NCI-H187 (cell line): ENCODE measurements at regions not wholly inside any gene's neighbourhood (a gene's known extent, or its start where the extent isn't known, plus 50 kb on each side); places are given as distances from the start of the nearest gene placed in this dataset.
"Not testable (repeated sequence)": the region's sequence is repeated elsewhere in the genome, so short reads cannot be mapped to it uniquely, and the experiment has no call there.

ENCODE experiments used
- DNase-seq, 2 experiments: peaks; one replicate each; lab custom pipeline; 2025; lab: John Stamatoyannopoulos, UW

GRCh38 chr9:82382887-82383616 is 394.5 kb downstream of the SPATA31D1 start:
- DNase-seq: no peak

GRCh38 chr9:82385633-82386032 is 397.1 kb downstream of the SPATA31D1 start:
- DNase-seq: no peak

DNA sequence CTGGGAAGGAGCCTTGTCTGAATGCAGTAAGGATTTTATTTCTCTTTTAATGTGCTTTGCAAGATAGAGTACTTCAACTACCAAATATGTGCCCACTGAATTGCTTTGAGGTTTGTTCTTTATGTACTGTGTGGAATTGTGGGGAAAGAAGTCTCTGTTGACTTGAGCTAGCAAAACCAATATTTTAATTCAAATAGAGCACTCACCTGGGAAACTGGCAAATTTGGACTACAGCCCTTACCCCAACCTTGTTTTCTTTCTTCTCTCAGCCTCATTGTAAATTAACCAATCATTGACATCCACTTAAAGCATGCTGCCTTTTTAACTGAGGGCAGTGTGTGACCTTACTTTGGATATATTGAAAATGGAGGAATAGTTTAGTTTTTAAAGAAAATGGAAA is 409.0 kb downstream of the SPATA31D1 start:
- no peak for DNase-seq

GRCh38 chr9:82404196-82404870 is 415.8 kb downstream of the SPATA31D1 start:
- DNase-seq: no peak

DNA sequence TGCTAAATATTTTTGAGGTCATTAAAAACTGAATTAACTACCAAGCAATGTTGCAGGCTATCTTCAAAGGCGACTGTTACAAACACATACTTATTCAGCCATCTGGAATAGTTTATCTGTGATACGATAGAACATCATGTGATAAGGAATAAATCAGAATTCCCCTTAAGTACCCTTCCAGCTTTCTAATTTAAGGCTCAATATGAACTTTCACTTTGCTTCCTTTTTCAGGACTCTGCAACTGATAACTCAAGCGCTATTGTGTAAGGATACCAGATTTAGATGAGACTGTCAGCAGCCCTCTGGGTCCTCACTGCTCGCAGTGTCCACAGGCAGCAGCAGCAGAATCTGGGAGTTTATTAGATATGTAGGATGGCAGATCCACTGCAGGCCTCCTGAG is 416.3 kb downstream of the SPATA31D1 start:
- DNase-seq: no peak

- no peak for DNase-seq
These were observed 418.0 kb downstream of the SPATA31D1 start for GRCh38 chr9:82406456-82407085.

GRCh38 chr9:82410306-82410705 is 421.7 kb downstream of the SPATA31D1 start:
- no peak for DNase-seq

GRCh38 chr9:82410866-82411265 is 422.3 kb downstream of the SPATA31D1 start:
- DNase-seq: no peak

DNA sequence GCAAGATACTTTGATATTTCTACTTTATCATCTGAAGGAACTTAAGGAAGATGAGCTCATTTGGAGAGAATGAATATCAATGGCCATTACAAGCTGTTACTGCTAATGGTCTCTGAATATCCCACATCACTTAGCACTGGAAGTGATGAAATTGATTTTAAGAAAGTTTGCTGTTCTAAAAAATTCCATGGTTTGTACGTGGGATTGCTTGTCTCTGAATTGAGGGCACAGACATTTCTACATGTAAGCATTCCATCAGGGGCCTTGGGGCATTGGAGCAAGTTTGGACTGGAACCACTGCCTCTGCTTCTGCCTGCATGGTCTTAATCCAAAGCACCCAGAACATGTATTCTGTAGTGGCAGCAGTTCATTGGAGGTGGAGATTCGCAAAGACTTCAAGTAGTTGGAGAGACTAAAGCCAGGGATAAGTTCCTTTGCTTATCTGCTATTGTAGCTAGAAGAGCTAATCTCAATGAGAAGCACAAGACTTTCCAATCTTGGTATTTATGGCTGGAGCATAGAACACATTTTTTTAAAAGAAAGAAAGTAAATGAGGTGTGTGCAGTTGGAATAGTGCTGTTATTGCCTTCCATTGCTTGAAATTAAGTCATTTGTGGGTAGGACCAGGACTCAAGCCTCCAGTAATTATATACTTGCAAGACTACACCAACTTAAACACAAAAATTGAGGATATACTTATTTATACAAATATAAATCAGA is 424.2 kb downstream of the SPATA31D1 start:
- DNase-seq: no peak

- DNase-seq: no peak
These were observed 428.9 kb downstream of the SPATA31D1 start for GRCh38 chr9:82417501-82417900.

GRCh38 chr9:82418334-82418733 is 429.8 kb downstream of the SPATA31D1 start:
- no peak for DNase-seq

GRCh38 chr9:82419696-82420486 is 431.3 kb downstream of the SPATA31D1 start:
- DNase-seq: no peak

DNA sequence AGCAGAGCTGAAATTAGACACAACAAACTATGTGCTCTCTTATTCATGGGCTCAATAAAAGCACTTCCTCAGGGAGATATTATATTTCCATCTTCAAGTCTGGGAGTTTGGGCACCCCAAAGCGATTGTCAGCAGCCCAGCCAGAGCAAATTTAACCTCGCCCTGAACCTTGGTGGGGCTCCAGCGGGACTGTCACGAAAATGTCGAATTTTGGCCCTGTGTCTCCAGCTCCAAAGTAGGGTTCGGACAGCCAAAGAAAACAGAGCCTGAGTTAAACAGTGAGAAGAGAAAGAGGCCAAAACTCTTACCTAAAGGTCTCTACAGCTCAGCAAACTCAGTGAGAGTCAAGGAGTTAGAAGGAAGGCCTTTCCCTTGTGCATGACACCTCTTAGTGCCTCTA is 432.9 kb downstream of the SPATA31D1 start:
- DNase-seq: no peak

DNA sequence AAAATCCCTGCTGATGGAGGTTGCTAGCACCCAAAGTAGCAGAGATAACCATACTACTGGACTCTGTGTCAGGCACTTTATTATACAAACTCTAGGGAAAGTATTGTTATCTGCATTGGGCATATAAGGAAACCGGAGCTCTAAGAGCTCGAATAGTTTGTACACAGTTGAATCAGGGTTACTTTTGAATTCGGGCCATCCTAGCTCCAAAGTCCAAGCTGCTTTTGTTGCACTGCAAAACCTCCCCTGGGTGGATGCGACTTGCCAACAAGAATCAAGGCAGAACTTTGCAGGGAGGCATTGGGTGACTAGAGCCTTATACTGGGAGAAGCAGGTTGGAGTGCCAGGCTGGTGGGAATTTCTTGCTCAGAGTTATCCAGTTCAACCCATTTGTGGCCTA is 435.1 kb downstream of the SPATA31D1 start:
- DNase-seq: no peak

DNA sequence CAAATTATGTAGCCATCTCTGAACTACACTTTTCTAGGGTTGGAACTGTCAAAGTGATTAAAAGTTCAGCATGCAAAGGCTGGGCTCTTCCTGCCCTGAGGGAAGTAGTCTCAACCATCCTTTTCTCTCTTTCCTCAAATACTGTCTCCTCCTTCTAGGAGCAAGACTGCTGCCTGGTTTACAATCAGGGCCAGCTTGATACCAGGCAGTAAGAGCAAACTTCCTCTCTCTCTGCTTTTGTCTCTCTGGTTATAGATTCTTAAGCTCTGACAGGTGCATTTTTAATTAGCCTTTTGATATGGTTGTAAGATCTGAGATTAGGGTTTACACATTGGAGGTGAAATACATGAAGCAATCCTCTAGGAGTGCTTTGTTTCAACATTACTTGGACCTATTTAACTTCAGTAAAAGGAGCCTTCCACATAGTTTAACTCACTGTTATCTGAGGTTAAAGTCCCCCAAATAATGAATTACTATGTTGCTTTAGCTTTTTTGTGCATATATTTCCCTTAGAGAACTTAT is 436.1 kb downstream of the SPATA31D1 start:
- no peak for DNase-seq

GRCh38 chr9:82431121-82431520 is 442.5 kb downstream of the SPATA31D1 start:
- no peak for DNase-seq

DNA sequence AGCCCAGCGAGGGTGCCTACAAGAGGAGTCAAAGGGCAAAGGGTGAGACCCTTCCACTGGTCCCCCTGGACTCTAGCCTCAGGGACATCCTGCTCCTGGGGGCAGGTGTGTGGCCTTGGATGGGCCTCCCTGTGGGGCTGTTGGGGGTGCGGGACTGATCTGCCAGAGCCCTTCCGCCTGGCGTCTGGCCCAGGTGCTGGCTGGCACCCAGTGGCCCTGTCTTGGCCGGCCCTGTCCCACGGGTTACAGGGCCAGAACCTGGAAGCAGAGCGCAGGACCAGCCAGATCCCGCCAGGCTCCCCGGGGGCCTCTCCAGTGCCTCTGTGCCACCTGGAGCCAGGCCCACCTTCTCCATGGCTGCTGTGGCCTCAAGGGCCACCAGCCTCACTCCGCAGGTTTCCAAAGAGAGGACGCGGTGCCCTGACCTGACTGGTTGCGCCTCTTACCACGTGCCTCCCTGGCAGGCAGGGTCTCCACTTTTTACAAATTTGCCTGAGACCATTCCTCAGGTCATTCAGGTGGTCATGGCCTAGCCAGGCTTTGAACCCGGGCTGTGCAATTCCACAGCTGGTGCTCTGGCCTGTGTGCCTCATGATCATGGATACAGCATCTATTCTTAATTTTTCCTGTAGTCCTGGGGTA is 444.8 kb downstream of the SPATA31D1 start:
- DNase-seq: not testable (repeated sequence)

DNA sequence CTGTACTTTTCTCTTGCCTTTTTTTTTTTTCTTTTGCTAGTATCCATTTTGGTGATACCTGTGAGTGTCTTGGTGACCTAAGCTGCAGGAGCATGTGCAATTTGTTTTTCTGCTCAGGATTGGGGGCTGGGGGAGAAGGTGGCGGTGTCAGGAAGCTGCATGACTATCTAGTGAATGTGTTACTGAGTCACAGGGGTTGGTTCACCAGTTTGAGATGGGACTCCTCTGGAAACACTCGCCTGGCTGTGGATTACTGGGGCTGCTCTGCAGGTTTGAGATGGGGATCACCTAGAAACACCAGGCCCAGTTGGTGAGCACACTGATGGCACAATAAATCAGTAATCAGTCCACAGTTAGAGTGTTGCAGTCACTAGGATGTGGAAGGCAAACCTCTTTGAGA is 447.9 kb downstream of the SPATA31D1 start:
- DNase-seq: no peak

DNA sequence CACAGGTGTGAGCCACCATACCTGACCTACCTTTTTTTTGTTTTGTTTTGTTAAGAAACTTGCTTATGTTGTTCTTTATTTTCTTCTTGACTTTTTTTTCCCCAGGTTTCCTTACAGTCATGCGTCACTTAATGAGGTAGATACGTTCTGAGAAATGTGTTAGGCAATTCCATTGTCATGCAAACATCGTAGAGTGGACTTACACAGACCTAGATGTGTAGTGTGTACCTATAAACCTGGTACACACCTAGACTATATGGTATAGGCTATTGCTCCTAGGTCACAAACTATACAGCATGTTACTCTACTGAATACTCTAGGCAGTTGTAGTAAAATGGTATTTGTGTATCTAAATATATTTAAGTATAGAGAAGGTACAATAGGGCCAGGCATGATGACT is 448.6 kb downstream of the SPATA31D1 start:
- DNase-seq: not testable (repeated sequence)

GRCh38 chr9:82438581-82438980 is 450.0 kb downstream of the SPATA31D1 start:
- no peak for DNase-seq

- no peak for DNase-seq
These were observed 454.7 kb downstream of the SPATA31D1 start for GRCh38 chr9:82443312-82443711.
